Breast epithelium (tissue), 4 donors: ENCODE measurements at regions not wholly inside any gene's neighbourhood (a gene's known extent, or its start where the extent isn't known, plus 50 kb on each side); places are given as distances from the start of the nearest gene placed in this dataset.

Experiments
- DNase-seq, 2 donors: peaks; one replicate each; pipeline ENCODE4 v3.0.0-alpha.2; 2019; ENCODE audit warnings: low spot score in 2 of 2
- H3K27ac ChIP-seq, 2 donors: fragments of 200-600 bp; sonication (generic) in 1 of 2; one replicate each; pipeline ENCODE4 v1.5.1; 2016 to 2019; ENCODE audit warnings: mild to moderate bottlenecking in 1 of 2
- H3K27me3 ChIP-seq, 2 donors: fragments of 200-600 bp; sonication (generic) in 1 of 2; one replicate each; pipeline versions ENCODE4 v1.5.1 to v1.6.0; 2017 to 2019; ENCODE audit warnings: control low read depth in 1 of 2, mild to moderate bottlenecking in 1 of 2
- H3K36me3 ChIP-seq: fragments of 200-600 bp; one replicate; pipeline ENCODE4 v1.5.1; 2019
- H3K4me1 ChIP-seq, 2 donors: fragments of 200-600 bp; sonication (generic); one replicate each; pipeline ENCODE4 v1.5.1; 2016 to 2019; ENCODE audit warnings: control low read depth in 1 of 2
- H3K4me3 ChIP-seq, 3 donors: fragments of 200-600 bp; sonication (generic); 1 replicate in 2 of 3; 2 replicates in 1 of 3; pipeline ENCODE4 v1.5.1; 2016 to 2019; ENCODE audit warnings: mild to moderate bottlenecking in 3 of 3, moderate library complexity in 2 of 3
- H3K9me3 ChIP-seq, 2 donors: fragments of 200-600 bp; sonication (generic) in 1 of 2; one replicate each; pipeline ENCODE4 v1.5.1; 2016 to 2019; ENCODE audit warnings: control low read depth in 1 of 2
- CTCF ChIP-seq, 3 donors: fragments of 450-650 bp; IDR thresholded peaks; one replicate each; pipeline ENCODE4 v1.5.1; 2016 to 2017; ENCODE audit warnings: antibody characterized with exemption in 3 of 3, mild to moderate bottlenecking in 3 of 3, moderate library complexity in 3 of 3
- POLR2A ChIP-seq: fragments of 450-650 bp; IDR thresholded peaks from one replicate; pipeline ENCODE4 v1.6.1; 2016; ENCODE audit warnings: antibody characterized with exemption, mild to moderate bottlenecking, moderate library complexity
- POLR2AphosphoS5 ChIP-seq, 3 donors: sonication (generic); formaldehyde crosslinking; IDR thresholded peaks; one replicate each; pipeline ENCODE4 v1.6.1; 2017; ENCODE audit warnings: antibody characterized with exemption in 3 of 3
- intact Hi-C: fragments of 100-400 bp; cut with DNase I; formaldehyde crosslinking; loops from one replicate; pipeline ENCODE4 v1.15.1; 2023; ENCODE audit warnings: low total_unique reads

- intact Hi-C loops, result no loop called here
- no peaks in the 10 kb centered on the region for H3K27me3 ChIP-seq
- H3K4me1 ChIP-seq, result no peaks in the 10 kb centered on the region
- no peak overlapping the region for H3K27ac ChIP-seq
- no peaks in the 10 kb centered on the region for H3K9me3 ChIP-seq
- no peaks in the 10 kb centered on the region for H3K36me3 ChIP-seq
- no peak for DNase-seq
- no peak overlapping the region for H3K4me3 ChIP-seq
- TF ChIP-seq POLR2A, result no peak
- no peak for TF ChIP-seq POLR2AphosphoS5 (IDR thresholded peaks at IDR 0.05)
- no peak for TF ChIP-seq CTCF (IDR thresholded peaks at IDR 0.05)
Observed at GRCh38 chr16:16879567-16880251, 500.8 kb downstream of the NPIPA7 start.

- intact Hi-C loops, result no loop called here
- Histone ChIP-seq H3K4me3 (no peak overlapping the region), H3K27ac (no peak overlapping the region), H3K4me1 (no peaks in the 10 kb centered on the region), H3K36me3 (no peaks in the 10 kb centered on the region), H3K9me3 (no peaks in the 10 kb centered on the region), H3K27me3 (no peaks in the 10 kb centered on the region)
- no peak for TF ChIP-seq POLR2A
- TF ChIP-seq POLR2AphosphoS5 (IDR thresholded peaks at IDR 0.05), result no peak
- no peak for TF ChIP-seq CTCF (IDR thresholded peaks at IDR 0.05)
- DNase-seq, result no peak
Observed at GRCh38 chr16:16881814-16882213, 502.9 kb downstream of the NPIPA7 start.

GRCh38 chr16:16882766-16883165, 503.8 kb downstream of the NPIPA7 start:
- Histone ChIP-seq H3K27me3 (no peaks in the 10 kb centered on the region), H3K36me3 (no peaks in the 10 kb centered on the region), H3K27ac (no peak overlapping the region), H3K9me3 (no peaks in the 10 kb centered on the region), H3K4me3 (no peak overlapping the region), H3K4me1 (no peaks in the 10 kb centered on the region)
- intact Hi-C loops, result no loop called here
- no peak for TF ChIP-seq POLR2A
- no peak for DNase-seq

GRCh38 chr16:16884451-16884850, 505.5 kb downstream of the NPIPA7 start:
- H3K27me3 ChIP-seq, result no peaks in the 10 kb centered on the region
- no peaks in the 10 kb centered on the region for H3K36me3 ChIP-seq
- no peaks in the 10 kb centered on the region for H3K4me1 ChIP-seq
- no peak for TF ChIP-seq CTCF (IDR thresholded peaks at IDR 0.05)
- no peak for TF ChIP-seq POLR2AphosphoS5 (IDR thresholded peaks at IDR 0.05)
- TF ChIP-seq POLR2A, result no peak
- no peak overlapping the region for H3K4me3 ChIP-seq
- no peak overlapping the region for H3K27ac ChIP-seq
- DNase-seq, result no peak
- H3K9me3 ChIP-seq, result no peaks in the 10 kb centered on the region
- intact Hi-C loops, result no loop called here

GRCh38 chr16:16887193-16887592, 508.3 kb downstream of the NPIPA7 start:
- no peak for DNase-seq
- H3K4me1 ChIP-seq, result no peaks in the 10 kb centered on the region
- no peak overlapping the region for H3K4me3 ChIP-seq
- no peaks in the 10 kb centered on the region for H3K9me3 ChIP-seq
- H3K27ac ChIP-seq, result no peak overlapping the region
- TF ChIP-seq CTCF (IDR thresholded peaks at IDR 0.05) (no peak), POLR2A (no peak), POLR2AphosphoS5 (IDR thresholded peaks at IDR 0.05) (no peak)
- H3K27me3 ChIP-seq, result no peaks in the 10 kb centered on the region
- no peaks in the 10 kb centered on the region for H3K36me3 ChIP-seq
- intact Hi-C loops, result no loop called here

- no peaks in the 10 kb centered on the region for H3K4me1 ChIP-seq
- intact Hi-C loops, result no loop called here
- no peak for TF ChIP-seq CTCF (IDR thresholded peaks at IDR 0.05)
- TF ChIP-seq POLR2AphosphoS5 (IDR thresholded peaks at IDR 0.05), result no peak
- TF ChIP-seq POLR2A, result no peak
- no peak overlapping the region for H3K27ac ChIP-seq
- no peaks in the 10 kb centered on the region for H3K27me3 ChIP-seq
- DNase-seq, result no peak
- no peaks in the 10 kb centered on the region for H3K36me3 ChIP-seq
- H3K4me3 ChIP-seq, result no peak overlapping the region
- H3K9me3 ChIP-seq, result no peaks in the 10 kb centered on the region
Observed at GRCh38 chr16:16890964-16891363, 512.0 kb downstream of the NPIPA7 start.
